GM23338 (cell line): ENCODE measurements at regions not wholly inside any gene's neighbourhood (a gene's known extent, or its start where the extent isn't known, plus 50 kb on each side); places are given as distances from the start of the nearest gene placed in this dataset.

Experiments
- ATAC-seq: fragments of 200-7000 bp; cut with Tn5 transposase; 3 replicates; pipeline ENCODE4 v1.9.1; 2020
- DNase-seq: peaks from one replicate; pipeline ENCODE4 v3.0.0-alpha.2; 2015; ENCODE audit warnings: low spot score
- H2AFZ ChIP-seq: fragments of 200-600 bp; sonication (generic); 2 replicates; pipeline ENCODE4 v1.8.0; 2016; ENCODE audit warnings: antibody characterized with exemption, mild to moderate bottlenecking, moderate library complexity
- H3F3A ChIP-seq: fragments of 200-600 bp; sonication (generic); replicated peaks from 2 replicates; pipeline ENCODE4 v1.8.0; 2017; ENCODE audit warnings: antibody characterized with exemption, mixed run types, low read depth
- H3K27ac ChIP-seq: fragments of 200-600 bp; sonication (generic); 2 replicates; pipeline ENCODE4 v1.6.1; 2016; ENCODE audit warnings: low read depth
- H3K27me3 ChIP-seq: fragments of 200-600 bp; sonication (generic); 2 replicates; pipeline ENCODE4 v1.8.0; 2016; ENCODE audit warnings: mild to moderate bottlenecking, mixed run types, moderate library complexity; ENCODE audit not compliant: insufficient read depth
- H3K36me3 ChIP-seq: fragments of 200-600 bp; sonication (generic); 2 replicates; pipeline ENCODE4 v1.8.0; 2016; ENCODE audit warnings: mild to moderate bottlenecking; ENCODE audit not compliant: insufficient read depth
- H3K4me1 ChIP-seq: fragments of 200-600 bp; sonication (generic); 2 replicates; pipeline ENCODE4 v1.8.0; 2016; ENCODE audit warnings: mild to moderate bottlenecking, moderate library complexity; ENCODE audit not compliant: insufficient read depth
- H3K4me2 ChIP-seq: fragments of 200-600 bp; sonication (generic); 2 replicates; pipeline ENCODE4 v1.7.1; 2017; ENCODE audit warnings: mixed run types
- H3K4me3 ChIP-seq: fragments of 200-600 bp; sonication (generic); 2 replicates; pipeline ENCODE4 v1.6.1; 2016; ENCODE audit warnings: mixed run types
- H3K79me2 ChIP-seq: fragments of 200-600 bp; sonication (generic); replicated peaks from 2 replicates; pipeline ENCODE4 v1.8.0; 2017; ENCODE audit warnings: mild to moderate bottlenecking; ENCODE audit not compliant: insufficient read depth
- H3K9me2 ChIP-seq: fragments of 200-600 bp; sonication (generic); 2 replicates; pipeline ENCODE4 v1.8.0; 2017; ENCODE audit not compliant: insufficient read depth
- H4K20me1 ChIP-seq: fragments of 200-600 bp; sonication (generic); replicated peaks from 2 replicates; pipeline ENCODE4 v1.8.0; 2017; ENCODE audit warnings: mild to moderate bottlenecking; ENCODE audit not compliant: insufficient read depth
- H3K27ac Mint-ChIP-seq: 2 replicates; pipeline ENCODE4 v1.8.0; 2020; ENCODE audit warnings: inconsistent platforms, mild to moderate bottlenecking, moderate library complexity, mixed read lengths
- H3K27me3 Mint-ChIP-seq: 3 replicates; pipeline ENCODE4 v1.8.0; 2022; ENCODE audit warnings: low read depth, mild to moderate bottlenecking, moderate library complexity, mixed read lengths, inconsistent platforms; ENCODE audit not compliant: insufficient read depth, poor library complexity
- H3K36me3 Mint-ChIP-seq: 3 replicates; pipeline ENCODE4 v1.8.0; 2021; ENCODE audit warnings: low read depth, mild to moderate bottlenecking, inconsistent platforms, moderate library complexity, mixed read lengths
- H3K4me1 Mint-ChIP-seq: 3 replicates; pipeline ENCODE4 v1.8.0; 2020; ENCODE audit warnings: mild to moderate bottlenecking, inconsistent platforms, mixed read lengths
- H3K4me3 Mint-ChIP-seq: 3 replicates; pipeline ENCODE4 v1.8.0; 2021; ENCODE audit warnings: moderate library complexity, mild to moderate bottlenecking, inconsistent platforms, mixed read lengths
- H3K9me3 Mint-ChIP-seq: 3 replicates; pipeline ENCODE4 v1.8.0; 2020; ENCODE audit warnings: moderate library complexity, mild to moderate bottlenecking, inconsistent platforms, mixed read lengths
- CREB1 ChIP-seq: fragments of 250-450 bp; sonication (Bioruptor Pico); IDR thresholded peaks from 2 replicates; pipeline ENCODE4 v1.5.0; 2020; ENCODE audit warnings: low read depth, mild to moderate bottlenecking, moderate library complexity
- CTCF ChIP-seq, 2 experiments: fragments of 200-600 bp in 1 of 2; sonication (generic) in 1 of 2; conservative IDR thresholded peaks; 2 replicates each; pipeline versions ENCODE4 v1.5.1 to v1.6.1; 2016 to 2017; ENCODE audit warnings: antibody characterized with exemption in 2 of 2, low read depth in 2 of 2, mild to moderate bottlenecking in 2 of 2, moderate library complexity in 1 of 2
- ETS1 ChIP-seq: IDR thresholded peaks from 2 replicates; pipeline ENCODE4 v1.6.1; 2016; ENCODE audit warnings: antibody characterized with exemption
- EZH2 ChIP-seq: fragments of 200-600 bp; sonication (generic); IDR thresholded peaks from one replicate; pipeline ENCODE4 v1.8.0; 2017; ENCODE audit warnings: antibody characterized with exemption, mild to moderate bottlenecking, low read depth; ENCODE audit not compliant: unreplicated experiment
- EZH2phosphoT487 ChIP-seq: fragments of 200-600 bp; sonication (generic); IDR thresholded peaks from one replicate; pipeline ENCODE4 v1.8.1; 2018; ENCODE audit warnings: antibody characterized with exemption; ENCODE audit not compliant: unreplicated experiment
- JUNB ChIP-seq: IDR thresholded peaks from one replicate; pipeline ENCODE4 v1.6.1; 2016; ENCODE audit warnings: antibody characterized with exemption; ENCODE audit not compliant: unreplicated experiment
- NANOG ChIP-seq: IDR thresholded peaks from 2 replicates; pipeline ENCODE4 v1.6.1; 2016; ENCODE audit warnings: antibody characterized with exemption, borderline replicate concordance
- POLR2AphosphoS5 ChIP-seq: IDR thresholded peaks from 2 replicates; pipeline ENCODE4 v1.6.1; 2016; ENCODE audit warnings: antibody characterized with exemption, low read depth
- STAT1 ChIP-seq: IDR thresholded peaks from one replicate; pipeline ENCODE4 v1.6.1; 2016; ENCODE audit warnings: antibody characterized with exemption; ENCODE audit not compliant: unreplicated experiment
- ZNF114 ChIP-seq: fragments of 250-450 bp; sonication (Bioruptor Pico); IDR thresholded peaks from 2 replicates; pipeline ENCODE4 v1.5.0; 2020; ENCODE audit warnings: mild to moderate bottlenecking, moderate library complexity
- ZNF462 ChIP-seq: fragments of 250-450 bp; sonication (Bioruptor Pico); IDR thresholded peaks from 2 replicates; pipeline ENCODE4 v1.5.0; 2020; ENCODE audit warnings: mild to moderate bottlenecking, moderate library complexity

- Histone ChIP-seq H3K4me1 (peaks cover 4% of the 10 kb centered on the region; the same call in 1 of the 2 replicates), H3K36me3 (no peaks in the 10 kb centered on the region), H4K20me1 (no peaks in the 10 kb centered on the region), H3K4me3 (no peak overlapping the region), H3K27ac (no peak overlapping the region), H2AFZ (no peak overlapping the region), H3K79me2 (no peaks in the 10 kb centered on the region), H3F3A (no peaks in the 10 kb centered on the region), H3K4me2 (no peak overlapping the region), H3K9me2 (no peaks in the 10 kb centered on the region), H3K27me3 (no peaks in the 10 kb centered on the region)
- Mint-ChIP-seq H3K9me3 (no peaks in the 10 kb centered on the region), H3K4me3 (no peak overlapping the region), H3K27ac (no peak overlapping the region), H3K4me1 (peaks cover 24% of the 10 kb centered on the region), H3K36me3 (no peaks in the 10 kb centered on the region), H3K27me3 (peaks cover 6% of the 10 kb centered on the region)
- DNase-seq (no peak), ATAC-seq (no peak)
- TF ChIP-seq POLR2AphosphoS5: no peak
- TF ChIP-seq JUNB: no peak
- no peak for TF ChIP-seq EZH2phosphoT487
- TF ChIP-seq STAT1: no peak
- no peak for TF ChIP-seq NANOG
- no peak for TF ChIP-seq ZNF114 (CRISPR knock-in tag)
Measured at GRCh38 chr2:19790291-19790690, 111.5 kb downstream of the TTC32 start.

GRCh38 chr2:19787134-19787533 is 114.6 kb downstream of the TTC32 start:
- Mint-ChIP-seq H3K9me3 (no peaks in the 10 kb centered on the region), H3K36me3 (no peaks in the 10 kb centered on the region), H3K4me1 (peaks cover 27% of the 10 kb centered on the region), H3K27me3 (peaks cover 6% of the 10 kb centered on the region), H3K27ac (no peak overlapping the region), H3K4me3 (no peak overlapping the region)
- Histone ChIP-seq H3K4me2 (peak overlapping the region; percentile 20; the same call in 1 of the 2 replicates), H3K4me3 (no peak overlapping the region), H4K20me1 (no peaks in the 10 kb centered on the region), H3F3A (no peaks in the 10 kb centered on the region), H2AFZ (peak overlapping the region; percentile 72), H3K27ac (no peak overlapping the region), H3K9me2 (peaks cover 3% of the 10 kb centered on the region; the same call in 1 of the 2 replicates), H3K36me3 (no peaks in the 10 kb centered on the region), H3K27me3 (no peaks in the 10 kb centered on the region), H3K79me2 (no peaks in the 10 kb centered on the region), H3K4me1 (peaks cover 4% of the 10 kb centered on the region; the same call in 1 of the 2 replicates)
- ATAC-seq (peak; percentile 61), DNase-seq (peak; percentile 19)
- TF ChIP-seq STAT1: no peak
- TF ChIP-seq ETS1: no peak
- TF ChIP-seq POLR2AphosphoS5: no peak
- no peak for TF ChIP-seq NANOG
- no peak for TF ChIP-seq CTCF (conservative IDR thresholded peaks at IDR 0.05; ENCODE audit: low read depth in 2 of 2)
- TF ChIP-seq CREB1 (CRISPR knock-in tag): no peak
- TF ChIP-seq ZNF114 (CRISPR knock-in tag): no peak
- no peak for TF ChIP-seq EZH2
- no peak for TF ChIP-seq ZNF462 (CRISPR knock-in tag)
- TF ChIP-seq JUNB: no peak
- no peak for TF ChIP-seq EZH2phosphoT487
